Kidney glomerular epithelial cell (primary cell): ENCODE measurements at regions not wholly inside any gene's neighbourhood (a gene's known extent, or its start where the extent isn't known, plus 50 kb on each side); places are given as distances from the start of the nearest gene placed in this dataset.

Experiments
- DNase-seq: peaks from one replicate; lab custom pipeline; 2025; lab: John Stamatoyannopoulos, UW

DNA sequence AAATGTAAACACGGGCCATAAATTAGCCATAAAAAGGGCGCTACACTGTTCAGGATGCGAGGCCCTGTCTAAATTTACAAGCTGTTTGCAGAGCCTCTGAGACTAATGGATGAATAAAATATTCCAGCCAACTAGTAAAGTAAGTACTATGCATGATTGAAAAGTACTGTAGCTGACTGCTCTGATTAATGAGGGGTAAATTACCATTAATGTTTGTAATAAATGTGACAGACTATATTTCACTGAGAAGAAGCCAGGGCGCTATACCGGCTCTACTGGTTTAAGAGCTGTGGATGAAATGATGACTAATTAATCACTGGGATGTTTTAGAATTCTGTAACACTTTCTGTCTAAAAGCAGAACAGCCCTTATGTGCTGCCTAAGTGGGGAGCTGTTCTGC, 54.3 kb upstream of the RGPD4 start:
- no peak for DNase-seq

DNA sequence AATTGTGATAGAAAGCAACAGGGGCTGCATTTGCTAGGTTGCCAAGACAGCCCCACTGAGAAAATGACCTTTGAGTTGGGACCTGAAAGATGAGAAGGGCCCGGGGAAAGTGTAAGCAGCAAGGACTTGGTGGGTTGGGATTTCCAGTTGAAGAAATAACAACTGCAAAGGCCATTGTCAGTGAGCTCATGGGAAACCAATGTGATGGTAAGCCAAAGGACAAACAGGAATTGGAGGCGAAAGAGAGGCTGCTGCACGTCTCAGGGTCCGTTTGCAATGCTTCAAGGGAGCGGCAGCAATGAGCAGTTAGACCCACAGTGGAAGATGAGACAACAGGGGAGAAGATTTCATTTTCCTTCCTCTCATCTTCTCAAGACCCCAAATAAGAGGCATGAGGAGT, 51.5 kb upstream of the RGPD4 start:
- DNase-seq, result no peak

DNA sequence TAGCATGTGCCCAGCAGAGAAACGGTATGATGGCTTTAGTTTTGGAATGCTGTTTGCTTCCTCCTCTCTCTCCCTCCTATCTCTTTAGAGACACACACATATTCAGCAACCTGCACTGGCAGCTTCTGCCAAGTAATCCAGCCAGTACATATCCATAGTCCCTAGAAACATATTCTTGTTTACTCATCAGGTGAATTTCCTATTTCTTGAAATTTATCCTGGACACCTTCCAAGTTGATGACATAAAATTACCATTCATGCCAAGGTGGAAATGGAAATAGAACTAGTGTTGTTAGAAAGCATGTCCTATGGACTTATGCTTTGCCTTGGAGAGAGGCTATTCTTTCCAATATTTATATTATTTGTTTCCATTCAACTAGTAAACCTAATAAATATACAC, 50.9 kb upstream of the RGPD4 start:
- no peak for DNase-seq

DNA sequence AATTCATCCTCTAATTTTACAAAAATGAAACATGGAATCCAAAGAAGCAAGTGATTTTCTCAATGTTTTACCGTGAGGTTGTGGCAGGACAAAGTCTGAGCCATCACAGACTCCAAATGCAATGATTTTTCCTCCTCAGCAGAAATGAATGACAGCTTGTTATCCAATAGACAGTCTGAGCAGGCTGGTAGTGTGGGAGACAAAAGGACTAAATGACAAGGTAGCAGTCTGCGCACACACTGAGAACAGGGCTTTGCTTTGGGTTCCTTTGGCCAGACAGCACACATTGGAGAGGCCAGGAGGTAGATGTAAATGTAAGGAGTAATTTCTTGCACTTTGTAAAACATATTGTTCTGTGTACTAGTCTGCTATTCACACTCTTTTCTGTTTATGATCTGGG, 50.3 kb upstream of the RGPD4 start:
- DNase-seq, result no peak
